ENCODE measurements at regions not wholly inside any gene's neighbourhood (a gene's known extent, or its start where the extent isn't known, plus 50 kb on each side); places are given as distances from the start of the nearest gene placed in this dataset.
"Not testable (repeated sequence)": the region's sequence is repeated elsewhere in the genome, so short reads cannot be mapped to it uniquely, and the experiment has no call there.

DNA sequence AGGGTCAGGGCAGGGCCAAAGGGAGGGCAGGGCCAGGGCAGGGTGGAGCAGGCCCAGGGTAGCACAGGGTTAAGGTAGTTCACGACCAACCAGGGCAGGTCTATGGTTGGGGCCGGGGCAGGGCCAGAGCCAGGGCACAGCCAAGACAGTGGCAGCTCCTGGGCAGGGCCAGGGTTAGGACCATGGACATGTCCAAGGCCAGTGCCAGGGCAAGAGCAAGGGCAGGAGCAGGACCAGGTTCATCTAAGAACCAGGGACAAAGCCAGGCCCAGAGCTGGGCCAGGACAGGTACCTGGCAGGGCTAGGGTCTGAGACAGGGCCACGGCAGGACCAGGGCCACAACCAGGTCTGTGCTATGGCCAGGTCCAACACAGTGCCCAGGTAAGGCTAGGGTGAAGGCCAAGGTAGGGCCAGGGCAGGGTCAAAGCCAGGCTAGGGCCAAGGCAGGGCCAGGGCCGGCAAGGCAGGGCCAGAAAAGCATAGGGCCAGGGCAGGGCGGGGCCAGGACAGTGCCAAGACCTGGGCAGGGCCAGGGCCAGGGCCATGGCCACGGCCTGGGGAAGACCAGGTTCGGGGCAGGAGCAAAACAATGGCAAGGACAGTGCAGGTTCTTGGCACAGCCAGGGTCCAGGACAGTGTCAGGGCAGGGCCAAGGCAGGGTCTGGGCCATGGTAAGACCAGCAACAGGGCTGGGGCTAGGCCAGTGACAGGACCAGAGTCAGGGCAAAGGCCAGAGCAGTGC is 2874.4 kb downstream of the RPIA start:
- TF ChIP-seq, protein P1, sequence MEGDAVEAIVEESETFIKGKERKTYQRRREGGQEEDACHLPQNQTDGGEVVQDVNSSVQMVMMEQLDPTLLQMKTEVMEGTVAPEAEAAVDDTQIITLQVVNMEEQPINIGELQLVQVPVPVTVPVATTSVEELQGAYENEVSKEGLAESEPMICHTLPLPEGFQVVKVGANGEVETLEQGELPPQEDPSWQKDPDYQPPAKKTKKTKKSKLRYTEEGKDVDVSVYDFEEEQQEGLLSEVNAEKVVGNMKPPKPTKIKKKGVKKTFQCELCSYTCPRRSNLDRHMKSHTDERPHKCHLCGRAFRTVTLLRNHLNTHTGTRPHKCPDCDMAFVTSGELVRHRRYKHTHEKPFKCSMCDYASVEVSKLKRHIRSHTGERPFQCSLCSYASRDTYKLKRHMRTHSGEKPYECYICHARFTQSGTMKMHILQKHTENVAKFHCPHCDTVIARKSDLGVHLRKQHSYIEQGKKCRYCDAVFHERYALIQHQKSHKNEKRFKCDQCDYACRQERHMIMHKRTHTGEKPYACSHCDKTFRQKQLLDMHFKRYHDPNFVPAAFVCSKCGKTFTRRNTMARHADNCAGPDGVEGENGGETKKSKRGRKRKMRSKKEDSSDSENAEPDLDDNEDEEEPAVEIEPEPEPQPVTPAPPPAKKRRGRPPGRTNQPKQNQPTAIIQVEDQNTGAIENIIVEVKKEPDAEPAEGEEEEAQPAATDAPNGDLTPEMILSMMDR (conservative IDR thresholded peaks at IDR 0.05; ENCODE audit: low read depth, low read length): not testable (repeated sequence)
- not testable (repeated sequence) for TF ChIP-seq EZH2 (IDR thresholded peaks at IDR 0.05; ENCODE audit: low read length, unreplicated experiment); EZH2phosphoT487 (IDR thresholded peaks at IDR 0.05; ENCODE audit: borderline replicate concordance, low read length)
